ENCODE measurements at regions not wholly inside any gene's neighbourhood (a gene's known extent, or its start where the extent isn't known, plus 50 kb on each side); places are given as distances from the start of the nearest gene placed in this dataset.

GRCh38 chr14:51396222-51396815, 156.3 kb downstream of the TMX1 start:
- DNase-seq (ENCODE audit: low read depth) = no peak

GRCh38 chr14:51398898-51399297, 158.9 kb downstream of the TMX1 start:
- DNase-seq (ENCODE audit: low read depth) = no peak

DNA sequence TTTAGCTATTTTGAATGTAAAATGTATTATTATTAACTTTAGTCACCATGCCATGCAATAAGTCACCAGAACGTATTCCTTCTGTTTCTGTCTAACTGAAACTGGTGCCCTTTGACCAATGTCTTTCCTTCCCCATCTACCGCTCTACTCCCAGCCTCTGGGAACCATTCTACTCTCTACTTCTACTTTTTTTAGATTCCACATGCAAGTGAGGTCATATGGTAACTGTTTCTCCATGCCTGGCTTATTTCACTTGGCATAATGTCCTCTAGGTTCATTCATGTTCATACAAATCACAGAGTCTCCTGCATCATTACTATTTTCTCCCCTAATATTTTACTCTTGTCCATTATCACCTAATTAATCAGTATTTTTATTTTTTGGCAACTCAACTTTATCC, 160.1 kb downstream of the TMX1 start:
- no peak for DNase-seq (ENCODE audit: low read depth)

- DNase-seq (ENCODE audit: low read depth) = no peak
These were observed 161.2 kb downstream of the TMX1 start for GRCh38 chr14:51401272-51401671.

DNA sequence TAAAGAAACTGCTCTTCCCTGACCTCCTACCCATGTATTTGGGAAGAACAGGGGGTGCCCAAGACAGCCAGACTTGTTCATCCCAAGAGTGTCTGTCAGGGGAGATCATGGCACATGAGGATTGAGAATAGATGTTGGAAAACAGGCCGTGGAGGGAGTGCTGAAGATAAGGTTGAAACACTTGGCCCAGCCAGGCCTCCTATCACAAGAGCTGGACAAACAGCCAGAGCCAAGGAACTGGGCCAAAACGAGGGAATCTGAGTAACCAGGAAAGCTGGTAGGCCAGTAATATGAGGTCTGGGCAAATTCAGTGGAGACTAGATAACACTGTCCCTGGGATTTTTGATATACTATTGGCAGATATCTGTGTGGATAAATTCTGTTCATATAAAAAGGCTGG, 161.7 kb downstream of the TMX1 start:
- no peak for DNase-seq (ENCODE audit: low read depth)

DNA sequence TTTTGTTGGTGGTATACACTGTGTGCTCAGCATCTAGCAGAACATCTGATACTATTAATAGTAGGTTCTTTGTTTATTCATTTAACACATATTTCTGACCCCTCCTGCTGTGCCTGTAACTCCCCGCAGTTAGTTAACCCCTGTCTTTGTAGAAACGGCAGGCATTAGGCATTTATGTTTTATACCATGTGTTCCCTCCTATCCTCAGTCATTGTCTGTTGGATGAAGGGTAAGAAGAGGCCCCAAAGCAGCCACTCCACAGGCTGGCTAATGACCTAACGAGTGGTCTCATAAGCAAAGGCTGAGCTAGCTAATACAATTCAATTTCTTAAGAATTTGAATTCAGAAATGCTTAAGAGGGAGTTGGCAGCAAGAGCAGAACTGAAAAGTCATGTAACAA, 170.8 kb downstream of the TMX1 start:
- DNase-seq (ENCODE audit: low read depth) = no peak

- DNase-seq (ENCODE audit: low read depth) = peak; percentile 2
These were observed 179.6 kb downstream of the TMX1 start for GRCh38 chr14:51419685-51420084.

- no peak for DNase-seq (ENCODE audit: low read depth)
These were observed 182.7 kb downstream of the TMX1 start for GRCh38 chr14:51422704-51423103.

GRCh38 chr14:51424041-51424440, 184.0 kb downstream of the TMX1 start:
- no peak for DNase-seq (ENCODE audit: low read depth)

GRCh38 chr14:51424561-51425251, 184.7 kb downstream of the TMX1 start:
- DNase-seq (ENCODE audit: low read depth) = no peak

- DNase-seq (ENCODE audit: low read depth) = no peak
These were observed 188.9 kb downstream of the TMX1 start for GRCh38 chr14:51428981-51429380.

GRCh38 chr14:51430079-51430478, 190.0 kb downstream of the TMX1 start:
- DNase-seq (ENCODE audit: low read depth) = no peak

DNA sequence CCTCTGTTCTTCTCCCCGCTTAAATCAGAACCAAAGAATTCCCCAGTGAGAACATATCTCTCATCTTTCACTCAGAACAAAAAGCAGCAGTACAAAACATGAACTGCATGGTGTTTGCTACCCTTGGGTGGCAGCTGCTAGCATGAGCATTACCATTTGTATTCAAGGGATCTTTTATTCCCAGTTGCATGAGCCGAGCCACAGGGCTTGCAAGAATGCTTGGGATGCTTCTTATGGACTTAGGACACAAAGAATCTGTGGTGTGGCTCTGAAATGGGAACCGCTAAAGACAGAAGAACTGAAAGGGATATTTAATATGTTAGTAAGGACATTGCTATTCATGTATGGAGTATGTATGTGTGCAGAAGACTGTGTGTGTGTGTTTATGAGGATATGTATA, 190.6 kb downstream of the TMX1 start:
- no peak for DNase-seq (ENCODE audit: low read depth)

DNA sequence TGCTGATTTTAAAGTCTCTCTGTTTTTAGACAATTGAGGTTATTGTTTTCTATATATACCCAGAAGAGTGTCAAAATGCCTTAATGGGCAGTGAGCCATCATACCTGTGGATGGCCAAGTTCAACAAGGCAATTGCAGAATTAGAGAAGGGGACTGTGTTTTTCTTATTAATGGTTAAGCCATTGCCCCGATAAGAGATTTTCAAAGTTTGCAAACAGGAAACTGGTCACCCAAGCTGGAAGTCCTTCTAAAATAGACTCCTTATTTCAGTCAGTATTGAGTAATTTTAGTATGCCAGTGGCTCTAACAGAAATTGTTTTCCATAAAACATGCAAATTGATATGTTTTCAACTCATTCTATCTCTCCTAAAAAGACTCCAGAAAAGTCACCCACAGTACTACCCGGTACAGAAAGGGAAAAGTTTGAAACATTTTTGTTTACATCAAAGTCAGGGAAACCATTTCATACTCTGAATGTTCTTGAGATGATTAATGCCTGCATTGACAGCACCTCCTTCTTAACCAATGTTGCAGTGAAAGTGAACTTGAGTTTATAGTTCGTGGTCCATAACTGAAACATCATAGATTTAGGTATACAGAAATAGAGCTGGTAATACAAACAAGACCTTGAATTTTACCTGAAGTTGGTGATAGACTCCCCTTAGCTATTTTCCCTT, 191.1 kb downstream of the TMX1 start:
- DNase-seq (ENCODE audit: low read depth) = no peak

DNA sequence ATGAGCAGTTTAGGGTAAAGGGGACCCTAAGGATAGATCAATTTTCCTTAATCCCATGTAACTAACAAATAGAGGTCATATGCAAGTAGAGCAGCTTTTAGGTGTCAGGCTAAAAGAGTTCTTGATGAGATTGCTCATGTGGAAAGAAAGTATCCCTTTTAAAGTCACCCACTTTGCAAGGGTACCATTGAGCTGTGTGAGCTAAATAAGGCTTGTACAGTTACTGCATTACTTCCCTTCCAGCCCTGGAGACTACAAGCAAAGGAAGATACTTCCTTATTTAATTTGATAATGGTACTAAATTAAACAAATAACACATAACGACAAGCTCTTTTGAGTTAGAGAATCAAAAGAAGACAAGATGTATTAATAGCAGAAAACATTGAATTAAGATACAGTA, 191.7 kb downstream of the TMX1 start:
- no peak for DNase-seq (ENCODE audit: low read depth)

- no peak for DNase-seq (ENCODE audit: low read depth)
These were observed 192.4 kb downstream of the TMX1 start for GRCh38 chr14:51432302-51432948.

- DNase-seq (ENCODE audit: low read depth) = no peak
These were observed 196.6 kb downstream of the TMX1 start for GRCh38 chr14:51436630-51437029.

GRCh38 chr14:51439896-51440295, 199.8 kb downstream of the TMX1 start:
- no peak for DNase-seq (ENCODE audit: low read depth)

DNA sequence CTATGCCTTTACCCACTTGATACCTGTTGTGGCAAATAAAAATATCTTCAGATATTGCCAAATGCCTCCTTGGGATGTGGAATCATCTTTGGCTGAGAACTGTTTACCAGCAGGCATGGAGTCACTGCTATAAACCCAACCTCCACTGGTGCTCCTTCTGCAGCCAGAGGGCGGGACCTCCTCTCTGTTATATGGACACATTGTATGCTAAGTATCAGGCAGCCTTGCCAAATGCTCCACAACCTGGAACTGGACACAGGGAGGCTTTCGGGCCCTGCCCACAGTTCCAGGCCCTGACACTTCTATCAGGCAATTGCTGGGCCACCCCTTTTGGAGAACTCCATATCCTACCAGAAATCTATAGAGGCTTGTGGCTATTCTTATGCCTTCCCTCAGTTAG, 201.0 kb downstream of the TMX1 start:
- no peak for DNase-seq (ENCODE audit: low read depth)

GRCh38 chr14:51442513-51443175, 202.6 kb downstream of the TMX1 start:
- no peak for DNase-seq (ENCODE audit: low read depth)

DNA sequence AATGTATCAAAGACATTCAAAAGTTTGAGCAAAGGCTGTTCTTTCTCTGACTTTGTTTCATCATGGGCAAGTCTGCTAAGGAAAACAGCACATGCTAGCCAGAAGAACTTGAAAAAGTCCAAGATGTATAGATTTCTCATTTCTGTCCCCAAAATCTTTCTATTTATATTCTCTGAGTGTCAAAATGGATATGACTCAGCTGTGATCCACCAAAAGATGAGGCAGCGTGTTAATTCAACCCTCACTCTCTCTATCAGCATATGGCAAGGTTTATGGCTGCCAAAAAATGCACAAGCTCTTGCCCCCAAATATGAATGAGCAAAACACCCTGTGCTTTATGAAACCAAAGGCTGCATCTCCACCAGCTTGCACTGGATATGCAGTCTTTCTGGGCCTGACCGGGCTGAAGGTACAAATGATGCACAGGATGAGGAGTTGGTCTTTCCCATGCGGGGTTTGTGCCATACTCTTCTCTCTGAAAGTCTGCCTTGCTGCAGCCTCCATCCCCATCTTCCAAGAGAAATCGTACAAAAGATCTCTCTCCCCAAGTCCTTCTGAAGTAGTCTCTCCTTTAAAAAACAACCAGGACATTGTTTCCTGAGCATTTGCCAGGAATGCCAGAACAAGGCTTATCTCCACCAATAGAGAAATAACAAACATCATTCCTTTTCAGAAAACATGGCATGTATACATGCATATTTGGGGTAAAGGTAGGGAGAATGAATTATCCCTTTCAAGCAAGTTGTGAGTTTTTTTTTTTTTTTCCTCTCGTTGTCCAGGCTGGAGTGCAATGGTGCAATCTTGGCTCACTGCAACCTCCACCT, 203.4 kb downstream of the TMX1 start:
- DNase-seq (ENCODE audit: low read depth) = no peak

Data from stimulated activated CD8-positive, alpha-beta memory T cell treated with anti-CD3 and anti-CD28 coated beads, Interleukin-4, amount 100 ng/mL, for 24 hours (primary cell).